H1 (cell line): ENCODE measurements at regions not wholly inside any gene's neighbourhood (a gene's known extent, or its start where the extent isn't known, plus 50 kb on each side); places are given as distances from the start of the nearest gene placed in this dataset.

Source experiments
- BCL11A ChIP-seq, 2 experiments: IDR thresholded peaks; one replicate each; pipeline ENCODE4 v1.6.1; 2011; ENCODE audit warnings: low read depth in 2 of 2, low read length in 2 of 2, mild to moderate bottlenecking in 2 of 2
- BRCA1 ChIP-seq: IDR thresholded peaks from 2 replicates; pipeline ENCODE4 v1.6.1; 2012; ENCODE audit warnings: low read depth, low read length, improper control_type of control experiment
- CEBPB ChIP-seq: IDR thresholded peaks from 2 replicates; pipeline ENCODE4 v1.6.1; 2012; ENCODE audit warnings: low read depth, low read length
- KDM5A ChIP-seq: fragments of 200-600 bp; IDR thresholded peaks from 2 replicates; pipeline ENCODE4 v1.7.1; 2012; ENCODE audit warnings: mild to moderate bottlenecking, low read length, inconsistent platforms, mixed read lengths
- POLR2A ChIP-seq, 2 experiments: IDR thresholded peaks; 1 replicate in 1 of 2; 2 replicates in 1 of 2; pipeline ENCODE4 v1.6.1; 2011; ENCODE audit warnings: low read depth in 2 of 2, low read length in 2 of 2, mild to moderate bottlenecking in 2 of 2; ENCODE audit errors: control extremely low read depth in 1 of 2
- RAD21 ChIP-seq, 2 experiments: IDR thresholded peaks in 1 of 2; conservative IDR thresholded peaks in 1 of 2; 2 replicates each; pipeline ENCODE4 v1.6.1; 2011; ENCODE audit warnings: low read depth in 2 of 2, low read length in 2 of 2, improper control_type of control experiment in 1 of 2, inconsistent platforms in 1 of 2, mild to moderate bottlenecking in 1 of 2, moderate library complexity in 1 of 2
- YY1 ChIP-seq: IDR thresholded peaks from 2 replicates; pipeline ENCODE4 v1.6.1; 2011; ENCODE audit warnings: low read depth, mild to moderate bottlenecking, low read length
- TF ChIP-seq, protein P1 (sequence below), 3 experiments: IDR thresholded peaks; 1 replicate in 2 of 3; 2 replicates in 1 of 3; pipeline versions ENCODE4 v1.5.1 to v1.6.1; 2011; ENCODE audit warnings: low read length in 3 of 3, mild to moderate bottlenecking in 3 of 3, inconsistent platforms in 2 of 3, low read depth in 1 of 3, moderate library complexity in 1 of 3; ENCODE audit not compliant: insufficient read depth in 1 of 3; ENCODE audit errors: control extremely low read depth in 1 of 3

- TF ChIP-seq BCL11A (IDR thresholded peaks at IDR 0.05; ENCODE audit: low read depth in 2 of 2, low read length in 2 of 2) (no peak), RAD21 (IDR thresholded peaks at IDR 0.05 in 1 of 2, conservative IDR thresholded peaks at IDR 0.05 in 1 of 2; ENCODE audit: low read depth in 2 of 2, low read length in 2 of 2) (no peak), POLR2A (IDR thresholded peaks at IDR 0.05; ENCODE audit: control extremely low read depth in 1 of 2, low read depth in 2 of 2, low read length in 2 of 2) (no peak), BRCA1 (no peak), CEBPB (no peak), KDM5A (no peak), YY1 (no peak)
- TF ChIP-seq, protein P1, sequence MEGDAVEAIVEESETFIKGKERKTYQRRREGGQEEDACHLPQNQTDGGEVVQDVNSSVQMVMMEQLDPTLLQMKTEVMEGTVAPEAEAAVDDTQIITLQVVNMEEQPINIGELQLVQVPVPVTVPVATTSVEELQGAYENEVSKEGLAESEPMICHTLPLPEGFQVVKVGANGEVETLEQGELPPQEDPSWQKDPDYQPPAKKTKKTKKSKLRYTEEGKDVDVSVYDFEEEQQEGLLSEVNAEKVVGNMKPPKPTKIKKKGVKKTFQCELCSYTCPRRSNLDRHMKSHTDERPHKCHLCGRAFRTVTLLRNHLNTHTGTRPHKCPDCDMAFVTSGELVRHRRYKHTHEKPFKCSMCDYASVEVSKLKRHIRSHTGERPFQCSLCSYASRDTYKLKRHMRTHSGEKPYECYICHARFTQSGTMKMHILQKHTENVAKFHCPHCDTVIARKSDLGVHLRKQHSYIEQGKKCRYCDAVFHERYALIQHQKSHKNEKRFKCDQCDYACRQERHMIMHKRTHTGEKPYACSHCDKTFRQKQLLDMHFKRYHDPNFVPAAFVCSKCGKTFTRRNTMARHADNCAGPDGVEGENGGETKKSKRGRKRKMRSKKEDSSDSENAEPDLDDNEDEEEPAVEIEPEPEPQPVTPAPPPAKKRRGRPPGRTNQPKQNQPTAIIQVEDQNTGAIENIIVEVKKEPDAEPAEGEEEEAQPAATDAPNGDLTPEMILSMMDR (IDR thresholded peaks at IDR 0.05; ENCODE audit: control extremely low read depth in 1 of 3, insufficient read depth in 1 of 3, low read depth in 1 of 3, low read length in 3 of 3), result no peak
These were observed 612.3 kb downstream of the BNC2 start for GRCh38 chr9:16258191-16258590.
